Esophagus muscularis mucosa (tissue), 4 donors: ENCODE measurements at regions not wholly inside any gene's neighbourhood (a gene's known extent, or its start where the extent isn't known, plus 50 kb on each side); places are given as distances from the start of the nearest gene placed in this dataset.
"Not testable (repeated sequence)": the region's sequence is repeated elsewhere in the genome, so short reads cannot be mapped to it uniquely, and the experiment has no call there.

Experiments
- DNase-seq: peaks from one replicate; pipeline ENCODE4 v3.0.0-alpha.2; 2017; ENCODE audit errors: extremely low spot score
- H3K27ac ChIP-seq, 4 donors: fragments of 200-600 bp; sonication (generic); replicated peaks in 1 of 4; 1 replicate in 3 of 4; 2 replicates in 1 of 4; pipeline ENCODE4 v1.5.1; 2016 to 2019; ENCODE audit warnings: mild to moderate bottlenecking in 1 of 4
- H3K27me3 ChIP-seq, 4 donors: fragments of 200-600 bp; sonication (generic); one replicate each; pipeline versions ENCODE4 v1.5.1 to v1.6.0; 2016 to 2019
- H3K36me3 ChIP-seq, 4 donors: fragments of 200-600 bp; sonication (generic); one replicate each; pipeline ENCODE4 v1.5.1; 2016 to 2019
- H3K4me1 ChIP-seq, 4 donors: fragments of 200-600 bp; sonication (generic); one replicate each; pipeline ENCODE4 v1.5.1; 2016 to 2019
- H3K4me3 ChIP-seq, 4 donors: fragments of 200-600 bp; sonication (generic); 1 replicate in 2 of 4; 2 replicates in 2 of 4; pipeline ENCODE4 v1.5.1; 2016 to 2019; ENCODE audit warnings: mild to moderate bottlenecking in 4 of 4, moderate library complexity in 1 of 4
- H3K9me3 ChIP-seq, 4 donors: fragments of 200-600 bp; sonication (generic); 1 replicate in 3 of 4; 2 replicates in 1 of 4; pipeline ENCODE4 v1.5.1; 2016 to 2019
- CTCF ChIP-seq, 3 experiments: fragments of 200-600 bp in 2 of 3; fragments of 450-650 bp in 1 of 3; sonication (generic) in 2 of 3; IDR thresholded peaks; one replicate each; pipeline ENCODE4 v1.5.1; 2017 to 2019; ENCODE audit warnings: antibody characterized with exemption in 3 of 3, mild to moderate bottlenecking in 2 of 3, moderate library complexity in 1 of 3
- EP300 ChIP-seq: sonication (generic); formaldehyde crosslinking; IDR thresholded peaks from one replicate; pipeline ENCODE4 v1.6.1; 2017; ENCODE audit warnings: antibody characterized with exemption
- POLR2A ChIP-seq: fragments of 450-650 bp; IDR thresholded peaks from one replicate; pipeline ENCODE4 v1.6.1; 2017; ENCODE audit warnings: antibody characterized with exemption, moderate library complexity, mild to moderate bottlenecking, low read depth
- POLR2AphosphoS5 ChIP-seq, 2 donors: sonication (generic); formaldehyde crosslinking; IDR thresholded peaks; one replicate each; pipeline ENCODE4 v1.6.1; 2017; ENCODE audit warnings: antibody characterized with exemption in 2 of 2
- WGBS: methylation state at CpG from one replicate; pipeline ENCODE4 v1.1.5; 2018; 5-methylcytosine and 5-hydroxymethylcytosine counted together
- intact Hi-C: fragments of 100-400 bp; cut with DNase I; formaldehyde crosslinking; loops from one replicate; pipeline ENCODE4 v1.15.1; 2023

- TF ChIP-seq POLR2A, result no peak
- TF ChIP-seq CTCF (IDR thresholded peaks at IDR 0.05), result no peak
- no peak for TF ChIP-seq EP300
- no peak for TF ChIP-seq POLR2AphosphoS5 (IDR thresholded peaks at IDR 0.05)
- intact Hi-C loops, result no loop called here
- no peak overlapping the region for H3K4me3 ChIP-seq
Observed at GRCh38 chr10:16242446-16242845, 194.4 kb upstream of the PTER start.

GRCh38 chr10:16242859-16243613 lies 193.8 kb upstream of the PTER start:
- intact Hi-C loops, result no loop called here
- Histone ChIP-seq H3K9me3 (no peaks in the 10 kb centered on the region), H3K4me3 (no peak overlapping the region)

More at GRCh38 chr10:16242446-16242845, 194.4 kb upstream of the PTER start:
- Histone ChIP-seq H3K9me3 (no peaks in the 10 kb centered on the region), H3K27ac (no peak overlapping the region), H3K27me3 (no peaks in the 10 kb centered on the region), H3K36me3 (no peaks in the 10 kb centered on the region), H3K4me1 (no peaks in the 10 kb centered on the region)
- whole genome bisulfite sequencing, result 94% methylated on average over 3 of the region's 3 CpGs
- DNase-seq, result no peak

GRCh38 chr10:16250136-16250535 lies 186.7 kb upstream of the PTER start:
- H3K36me3 ChIP-seq, H3K27me3 ChIP-seq, DNase-seq, H3K4me3 ChIP-seq, H3K4me1 ChIP-seq, H3K27ac ChIP-seq, H3K9me3 ChIP-seq, intact Hi-C loops: not testable (repeated sequence)
- 80% methylated on average over 7 of the region's 7 CpGs for WGBS

More at GRCh38 chr10:16242859-16243613, 193.8 kb upstream of the PTER start:
- Histone ChIP-seq H3K27ac (no peak overlapping the region), H3K36me3 (no peaks in the 10 kb centered on the region), H3K4me1 (no peaks in the 10 kb centered on the region), H3K27me3 (no peaks in the 10 kb centered on the region)
- TF ChIP-seq EP300 (no peak), POLR2A (no peak), CTCF (IDR thresholded peaks at IDR 0.05) (no peak), POLR2AphosphoS5 (IDR thresholded peaks at IDR 0.05) (no peak)
- no peak for DNase-seq

- H3K36me3 ChIP-seq, result no peaks in the 10 kb centered on the region
- H3K27me3 ChIP-seq, result no peaks in the 10 kb centered on the region
- 79% methylated on average over 3 of the region's 3 CpGs for WGBS
- TF ChIP-seq EP300 (no peak), POLR2AphosphoS5 (IDR thresholded peaks at IDR 0.05) (no peak), POLR2A (no peak), CTCF (IDR thresholded peaks at IDR 0.05) (no peak)
- H3K9me3 ChIP-seq, result peaks cover 0 to 5% (median 0%) of the 10 kb centered on the region in 4 donors
- H3K4me1 ChIP-seq, result no peaks in the 10 kb centered on the region
- no peak overlapping the region for H3K27ac ChIP-seq
- peak; percentile 57 for DNase-seq
- H3K4me3 ChIP-seq, result no peak overlapping the region
- intact Hi-C loops, result no loop called here
Observed at GRCh38 chr10:16256336-16256735, 180.5 kb upstream of the PTER start.

- WGBS, result 56% methylated on average over 6 of the region's 6 CpGs
- Histone ChIP-seq H3K27me3 (no peaks in the 10 kb centered on the region), H3K9me3 (peaks cover 0 to 2% (median 0%) of the 10 kb centered on the region in 4 donors), H3K27ac (no peak overlapping the region), H3K4me3 (no peak overlapping the region), H3K4me1 (no peaks in the 10 kb centered on the region), H3K36me3 (no peaks in the 10 kb centered on the region)
- no peak for DNase-seq
- intact Hi-C loops, result no loop called here
- TF ChIP-seq EP300 (no peak), POLR2AphosphoS5 (IDR thresholded peaks at IDR 0.05) (no peak), POLR2A (no peak), CTCF (IDR thresholded peaks at IDR 0.05) (no peak)
Observed at GRCh38 chr10:16258291-16259040, 178.3 kb upstream of the PTER start.
